HG03095 (cell line): ENCODE measurements at regions not wholly inside any gene's neighbourhood (a gene's known extent, or its start where the extent isn't known, plus 50 kb on each side); places are given as distances from the start of the nearest gene placed in this dataset.

ENCODE experiments used
- ATAC-seq: cut with Tn5 transposase; IDR thresholded peaks from one replicate; pipeline ENCODE4 v1.9.1; 2021; ENCODE audit warnings: moderate library complexity; ENCODE audit not compliant: unreplicated experiment

GRCh38 chr1:219773775-219774174 lies 154.6 kb downstream of the SLC30A10 start:
- ATAC-seq, result peak; percentile 98

DNA sequence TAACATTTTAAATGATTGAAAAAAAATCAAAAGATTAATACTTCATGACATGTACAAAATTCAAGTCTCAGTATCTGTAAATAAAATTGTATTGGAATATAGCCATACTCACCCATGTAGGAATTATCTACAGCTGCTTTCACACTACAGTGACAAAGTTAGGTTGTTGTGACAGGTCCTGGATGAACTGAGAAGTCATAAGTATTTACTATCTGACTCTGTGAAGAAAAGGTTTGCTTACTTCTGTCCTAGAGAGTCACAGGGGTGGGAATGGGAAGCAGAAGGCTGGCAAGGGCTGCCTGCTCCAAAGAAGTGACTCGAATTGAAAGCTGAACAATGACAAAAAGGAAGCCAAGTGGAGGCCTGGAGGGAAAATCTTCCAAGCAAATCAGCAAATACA lies 155.2 kb downstream of the SLC30A10 start:
- no peak for ATAC-seq

DNA sequence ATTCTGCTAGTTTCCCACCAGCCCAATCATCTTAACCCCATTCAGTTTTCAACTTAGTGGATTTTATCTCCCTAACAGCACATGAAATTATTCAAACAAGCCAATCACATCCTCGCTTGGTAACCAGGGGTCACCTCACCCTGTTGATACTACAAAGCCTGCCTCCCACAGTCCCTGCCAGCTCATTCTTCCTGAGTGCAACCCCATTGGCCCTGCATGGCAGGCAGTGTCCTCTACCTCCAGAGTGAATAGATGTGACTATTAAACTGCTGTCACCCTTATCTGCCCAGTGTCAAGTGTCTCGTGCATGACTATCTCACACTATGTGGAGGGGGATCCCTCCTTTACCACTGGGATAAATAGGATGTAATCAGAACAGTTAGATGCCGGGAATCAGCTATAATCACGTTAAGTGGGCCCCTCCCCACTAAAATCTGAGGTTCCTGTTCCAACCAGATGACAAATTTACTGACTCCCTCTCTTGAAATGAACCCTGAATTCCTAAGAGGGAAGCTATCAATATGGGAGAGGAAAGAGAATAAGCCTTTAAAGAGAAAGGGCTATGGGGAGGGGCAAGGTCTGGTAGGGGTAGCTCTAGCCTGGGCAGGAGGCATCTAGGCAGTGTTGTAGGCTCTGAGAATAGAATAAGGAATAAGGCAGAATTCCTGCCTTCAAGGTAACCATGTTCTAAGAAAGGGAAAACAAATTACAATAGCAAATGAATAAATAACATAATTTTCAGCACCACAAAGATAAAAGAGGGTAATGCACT lies 155.9 kb downstream of the SLC30A10 start:
- no peak for ATAC-seq

GRCh38 chr1:219771080-219771479 lies 157.3 kb downstream of the SLC30A10 start:
- no peak for ATAC-seq

DNA sequence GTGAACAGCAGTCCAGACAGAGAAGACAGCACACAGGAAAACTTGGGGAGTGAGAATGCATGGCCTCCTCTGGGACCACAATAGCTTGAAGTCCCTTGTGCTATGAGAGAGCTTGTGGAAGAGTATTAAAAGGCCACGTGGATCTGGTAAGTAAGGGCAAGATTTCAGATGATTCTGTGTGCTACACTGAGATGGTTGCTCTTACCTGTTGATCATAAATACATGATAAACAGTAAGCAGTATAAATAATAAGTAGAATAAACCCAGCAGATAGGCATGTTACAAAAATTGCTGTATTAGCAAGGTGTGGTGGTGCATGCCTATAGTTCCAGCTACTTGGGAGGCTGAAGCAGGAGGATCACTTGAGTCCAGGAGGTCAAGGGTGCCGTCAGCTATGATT lies 150.4 kb upstream of the ZC3H11B start:
- ATAC-seq, result no peak

- ATAC-seq, result no peak
These were observed 148.4 kb upstream of the ZC3H11B start for GRCh38 chr1:219761208-219761860.

DNA sequence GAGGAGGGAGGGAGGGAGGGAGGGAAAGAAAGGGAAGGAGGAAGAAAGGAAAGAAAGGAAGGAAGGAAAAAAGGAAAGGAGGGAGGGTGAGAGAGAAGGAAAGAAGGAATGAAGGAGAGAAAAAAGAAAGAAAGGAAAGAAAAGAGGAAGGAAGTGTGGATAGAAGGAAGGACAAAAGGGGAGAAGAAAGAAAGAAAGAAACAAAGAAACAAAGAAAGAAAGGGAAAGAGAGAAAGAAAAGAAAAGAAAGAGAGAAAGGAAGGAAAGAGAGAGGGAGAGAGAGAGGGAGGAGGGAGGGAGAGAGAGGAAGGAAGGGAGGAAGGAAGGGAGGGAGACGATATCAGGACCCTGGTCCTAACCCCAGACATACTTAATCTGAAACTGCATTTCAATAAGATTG lies 146.2 kb upstream of the ZC3H11B start:
- ATAC-seq, result no peak

DNA sequence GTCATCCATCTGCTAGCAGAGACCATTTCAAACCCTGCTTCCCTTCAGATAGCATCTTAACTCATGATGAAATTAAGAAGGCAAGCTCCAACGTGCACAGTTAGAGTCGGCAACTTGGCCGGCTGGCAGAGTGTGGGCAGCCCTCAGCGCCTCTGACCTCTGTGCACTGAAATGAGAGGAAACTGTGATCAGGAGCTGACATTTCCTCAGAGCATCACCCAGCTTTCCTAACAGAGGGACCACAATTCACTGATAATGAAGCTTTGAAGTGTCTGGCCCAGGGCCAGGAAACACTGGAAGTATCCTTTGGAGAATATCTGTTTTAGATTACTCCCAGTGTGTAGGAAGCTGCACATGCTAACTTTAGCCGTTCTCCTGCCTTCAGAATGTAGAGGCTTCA lies 145.0 kb upstream of the ZC3H11B start:
- no peak for ATAC-seq

- ATAC-seq, result no peak
These were observed 142.3 kb upstream of the ZC3H11B start for GRCh38 chr1:219755234-219755633.

DNA sequence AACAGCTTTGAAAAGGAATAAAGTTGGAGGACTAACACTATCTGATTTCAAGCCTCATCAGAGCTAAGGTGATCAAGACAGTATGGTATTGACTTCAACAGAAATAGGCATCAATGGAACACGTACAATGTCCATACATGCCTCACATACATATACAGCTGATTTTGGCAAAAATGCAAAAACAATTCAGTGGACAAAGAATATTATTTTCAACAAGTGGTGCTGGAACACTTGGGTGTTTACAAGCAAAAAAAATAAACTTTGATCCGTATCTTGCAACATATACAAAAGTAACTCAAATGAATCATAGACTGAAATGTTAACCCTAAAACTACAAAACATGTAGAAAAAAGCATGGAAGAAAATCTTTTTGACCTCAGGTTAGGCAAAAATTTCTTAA lies 141.9 kb upstream of the ZC3H11B start:
- no peak for ATAC-seq

DNA sequence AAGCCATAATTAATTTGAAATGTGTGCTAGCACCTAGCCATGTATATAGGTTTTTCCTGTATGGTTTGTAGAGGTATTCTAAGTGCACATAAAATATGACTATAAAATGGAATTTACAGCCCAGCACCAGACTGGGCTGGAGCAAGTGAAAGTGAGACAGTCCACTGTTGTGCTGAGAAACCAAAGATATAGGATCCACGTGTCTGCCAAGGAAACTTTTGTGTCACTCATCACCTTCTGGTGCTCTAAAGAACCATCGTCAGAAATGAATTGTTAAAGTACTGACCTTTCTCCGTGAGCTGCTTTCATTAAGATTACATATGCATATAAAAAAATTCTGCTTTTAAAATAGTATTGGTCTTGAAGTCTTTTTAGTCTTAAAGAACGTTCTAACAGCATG lies 141.0 kb upstream of the ZC3H11B start:
- no peak for ATAC-seq

GRCh38 chr1:219752645-219753044 lies 139.7 kb upstream of the ZC3H11B start:
- no peak for ATAC-seq

DNA sequence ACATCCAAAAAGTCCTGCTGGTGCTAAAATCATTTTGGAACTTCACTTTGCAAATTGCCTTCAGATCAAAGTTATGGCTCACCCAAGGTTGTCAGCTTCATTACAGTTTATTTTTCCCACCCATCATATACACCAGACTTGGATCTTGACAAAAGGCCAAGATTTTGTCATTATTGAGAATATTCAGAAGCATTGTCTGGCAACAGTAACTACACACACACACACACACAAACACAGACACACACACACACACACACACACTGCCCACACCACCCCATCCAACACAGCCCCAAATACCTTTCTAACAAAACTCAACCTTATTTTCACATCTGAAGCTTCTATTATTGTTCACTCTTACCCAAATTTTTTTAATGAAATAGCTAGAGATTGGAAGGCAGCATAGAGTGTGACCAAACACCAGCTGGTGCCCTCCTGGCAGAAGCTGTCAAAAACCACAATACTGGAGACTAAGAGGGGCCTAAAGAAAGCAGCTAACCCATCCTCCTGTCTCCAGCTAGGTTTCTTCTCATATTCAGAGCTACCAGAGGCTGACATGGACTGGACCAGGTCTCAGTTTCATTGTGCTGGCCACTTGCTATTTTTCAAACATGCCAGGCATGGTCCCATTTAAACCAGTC lies 139.1 kb upstream of the ZC3H11B start:
- no peak for ATAC-seq

GRCh38 chr1:219749370-219749769 lies 136.5 kb upstream of the ZC3H11B start:
- ATAC-seq, result no peak

- ATAC-seq, result no peak
These were observed 133.2 kb upstream of the ZC3H11B start for GRCh38 chr1:219746141-219746540.

DNA sequence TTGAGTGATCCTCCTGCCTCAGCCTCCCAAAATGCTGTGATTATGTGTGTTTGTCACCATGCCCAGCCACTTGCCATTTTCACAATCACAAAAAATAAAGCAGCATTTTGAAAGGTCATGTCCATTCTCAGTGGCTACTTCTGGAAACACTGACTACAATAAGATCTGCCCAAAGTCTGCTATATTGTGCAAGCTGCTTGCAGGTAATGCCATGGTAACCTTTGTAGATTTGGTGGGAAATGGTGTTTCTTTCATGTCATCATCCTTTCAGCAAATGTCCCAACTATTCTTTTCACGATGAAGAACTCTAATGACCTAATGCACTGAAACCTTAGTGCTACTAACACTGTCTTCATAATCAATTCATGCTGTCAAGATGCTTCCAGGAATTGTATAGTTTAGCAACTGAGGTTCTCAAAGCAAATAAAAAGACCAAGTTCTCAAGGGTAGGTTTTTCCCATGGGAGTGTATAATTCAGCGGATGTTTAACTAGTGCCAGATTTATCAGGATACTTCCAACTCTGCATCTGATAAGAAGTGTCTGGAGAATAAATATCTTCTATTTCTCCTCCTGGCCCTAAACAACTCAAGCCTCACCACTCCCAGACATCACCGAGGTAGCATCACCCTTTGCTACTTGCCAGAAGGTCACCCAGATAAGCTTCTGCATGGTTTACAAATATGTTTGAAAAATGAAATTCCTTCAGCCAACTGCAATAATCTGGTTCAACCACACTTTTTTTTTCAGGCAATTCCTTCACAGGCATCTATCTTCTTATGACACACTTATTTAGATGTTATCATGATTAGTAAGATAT lies 132.0 kb upstream of the ZC3H11B start:
- ATAC-seq, result no peak

GRCh38 chr1:219741011-219741970 lies 128.4 kb upstream of the ZC3H11B start:
- no peak for ATAC-seq

DNA sequence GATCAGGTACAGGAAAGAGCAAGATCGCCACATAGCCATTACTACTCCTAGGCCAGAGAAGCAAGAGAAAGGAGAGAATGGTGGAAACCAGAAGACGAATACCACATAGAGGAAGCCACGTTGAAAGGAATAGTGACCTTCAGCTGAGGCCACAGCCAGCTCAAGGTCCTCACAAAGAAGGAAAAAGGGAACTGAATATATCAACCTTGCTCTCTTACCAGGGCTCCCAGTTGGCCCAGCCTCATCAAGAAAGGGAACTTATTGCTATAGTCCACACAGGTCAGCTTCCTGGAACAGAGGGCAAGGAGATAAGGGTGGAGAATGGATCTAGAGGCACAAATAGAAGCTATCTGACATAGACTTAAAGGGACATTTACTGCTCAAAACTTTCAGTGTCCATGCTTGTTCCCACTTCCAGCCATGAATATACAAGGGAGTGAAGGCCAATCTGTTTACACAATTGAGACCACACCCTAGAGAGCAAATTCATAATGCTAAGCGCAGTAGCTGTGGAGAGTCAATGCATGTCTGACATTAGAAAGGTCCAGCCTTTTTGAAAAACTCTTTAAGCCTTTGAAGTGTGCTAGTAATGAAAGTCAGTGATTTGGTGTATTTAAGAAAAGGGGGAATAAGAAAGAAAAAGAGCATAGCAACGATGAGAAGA lies 120.7 kb upstream of the ZC3H11B start:
- ATAC-seq, result no peak

DNA sequence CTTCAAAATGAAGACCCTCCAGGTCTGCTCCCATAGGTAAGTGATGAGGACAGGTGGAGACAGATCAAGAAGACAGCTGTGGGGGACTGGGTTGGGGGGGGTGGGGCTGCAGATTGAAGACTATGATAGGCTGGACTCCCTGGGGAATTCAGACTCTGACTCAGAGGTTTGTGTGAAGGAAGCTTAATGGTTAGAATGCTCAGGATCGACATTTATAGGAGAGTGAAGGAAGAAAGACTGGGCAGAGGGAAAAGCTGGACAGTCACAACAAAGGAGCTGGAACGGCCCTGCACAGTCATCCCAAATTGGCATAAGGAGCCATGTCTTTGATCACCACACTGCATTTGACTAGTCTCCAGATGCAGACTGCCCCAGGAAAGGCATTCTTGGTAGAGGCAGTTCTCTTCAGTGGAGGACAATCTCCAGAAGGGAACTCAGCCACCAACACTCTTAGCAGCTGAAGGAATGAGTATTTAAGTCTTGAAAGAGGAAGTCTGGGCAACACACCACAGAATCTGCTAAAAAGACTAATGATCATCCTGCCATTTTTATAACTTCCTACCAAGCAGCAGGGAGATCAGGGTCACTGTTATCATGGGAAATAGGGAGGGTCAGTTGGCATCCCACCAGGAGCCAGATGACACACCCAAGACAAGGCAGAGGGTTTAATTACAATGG lies 120.0 kb upstream of the ZC3H11B start:
- ATAC-seq, result no peak
